ENCODE measurements at regions not wholly inside any gene's neighbourhood (a gene's known extent, or its start where the extent isn't known, plus 50 kb on each side); places are given as distances from the start of the nearest gene placed in this dataset.

DNA sequence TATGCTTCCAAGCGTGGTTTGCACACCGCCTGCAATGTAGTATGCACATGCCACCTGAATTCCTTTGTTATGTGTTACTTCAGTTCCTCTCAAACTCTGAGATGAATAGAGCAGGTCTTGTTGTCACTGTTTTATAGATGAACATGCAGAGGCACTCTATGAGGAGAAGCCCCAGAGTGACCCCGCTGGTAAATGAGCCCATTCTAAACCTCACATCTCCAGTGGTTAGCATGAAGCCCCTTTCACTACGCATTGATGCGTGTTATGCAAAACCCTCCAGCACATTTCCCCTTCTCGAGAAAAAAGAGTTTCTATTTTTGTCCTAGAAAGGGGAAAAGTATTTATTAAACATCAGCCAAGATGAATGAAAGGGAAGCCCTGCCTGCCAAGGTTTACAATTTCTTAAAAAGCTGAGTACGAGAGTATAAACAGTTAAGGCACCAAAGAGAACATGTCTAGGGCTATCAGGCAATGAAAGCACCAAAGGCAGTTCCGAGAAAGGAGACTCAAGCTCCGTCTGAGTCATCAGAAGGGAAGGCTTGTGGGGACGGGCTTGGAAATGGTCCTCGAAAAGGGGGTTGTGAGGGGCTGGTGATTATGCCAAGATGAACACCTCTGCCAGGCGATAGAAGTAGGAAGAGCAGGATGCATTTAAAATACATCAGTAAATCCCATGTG is 58.7 kb upstream of the PFKP start:
- TF ChIP-seq, protein P1, sequence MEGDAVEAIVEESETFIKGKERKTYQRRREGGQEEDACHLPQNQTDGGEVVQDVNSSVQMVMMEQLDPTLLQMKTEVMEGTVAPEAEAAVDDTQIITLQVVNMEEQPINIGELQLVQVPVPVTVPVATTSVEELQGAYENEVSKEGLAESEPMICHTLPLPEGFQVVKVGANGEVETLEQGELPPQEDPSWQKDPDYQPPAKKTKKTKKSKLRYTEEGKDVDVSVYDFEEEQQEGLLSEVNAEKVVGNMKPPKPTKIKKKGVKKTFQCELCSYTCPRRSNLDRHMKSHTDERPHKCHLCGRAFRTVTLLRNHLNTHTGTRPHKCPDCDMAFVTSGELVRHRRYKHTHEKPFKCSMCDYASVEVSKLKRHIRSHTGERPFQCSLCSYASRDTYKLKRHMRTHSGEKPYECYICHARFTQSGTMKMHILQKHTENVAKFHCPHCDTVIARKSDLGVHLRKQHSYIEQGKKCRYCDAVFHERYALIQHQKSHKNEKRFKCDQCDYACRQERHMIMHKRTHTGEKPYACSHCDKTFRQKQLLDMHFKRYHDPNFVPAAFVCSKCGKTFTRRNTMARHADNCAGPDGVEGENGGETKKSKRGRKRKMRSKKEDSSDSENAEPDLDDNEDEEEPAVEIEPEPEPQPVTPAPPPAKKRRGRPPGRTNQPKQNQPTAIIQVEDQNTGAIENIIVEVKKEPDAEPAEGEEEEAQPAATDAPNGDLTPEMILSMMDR (IDR thresholded peaks at IDR 0.05; ENCODE audit: low read depth, low read length, missing control alignments) = no peak
- Histone ChIP-seq H3K27ac (no peak overlapping the region), H3K27me3 (replicated peaks) (no peaks in the 10 kb centered on the region), H3K36me3 (replicated peaks) (no peaks in the 10 kb centered on the region), H3K4me3 (ENCODE audit: low read depth, low read length) (no peak overlapping the region)
- DNase-seq = no peak
- in situ Hi-C loops (cut with HindIII; ENCODE audit: low pct_ligation_motif_present, low sequenced_read_pairs) = no loop called here

DNA sequence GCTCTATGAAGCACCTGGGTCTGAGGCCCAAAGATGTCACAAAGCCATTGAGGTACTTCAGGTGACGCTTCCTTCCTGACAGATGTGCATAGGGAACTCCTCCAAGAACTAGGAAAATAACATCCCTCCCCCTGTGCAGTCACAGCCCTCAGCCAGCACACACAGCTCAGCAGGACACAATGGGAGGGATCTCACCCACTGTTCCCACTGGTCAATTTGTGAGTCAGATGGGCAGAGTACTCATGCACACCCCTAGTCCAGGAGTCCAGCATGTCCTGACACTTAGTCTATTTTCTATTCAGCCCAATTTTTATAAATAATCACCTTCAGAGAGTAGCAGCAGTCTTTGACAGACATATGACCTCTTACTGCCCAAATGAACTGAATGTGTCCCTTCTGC is 60.7 kb upstream of the PFKP start:
- Histone ChIP-seq H3K27me3 (replicated peaks) (no peaks in the 10 kb centered on the region), H3K36me3 (replicated peaks) (no peaks in the 10 kb centered on the region), H3K27ac (no peak overlapping the region), H3K4me3 (ENCODE audit: low read depth, low read length) (no peak overlapping the region)
- in situ Hi-C loops (cut with HindIII; ENCODE audit: low pct_ligation_motif_present, low sequenced_read_pairs) = no loop called here
- TF ChIP-seq, protein P1 (IDR thresholded peaks at IDR 0.05; ENCODE audit: low read depth, low read length, missing control alignments) = no peak
- DNase-seq = no peak

DNA sequence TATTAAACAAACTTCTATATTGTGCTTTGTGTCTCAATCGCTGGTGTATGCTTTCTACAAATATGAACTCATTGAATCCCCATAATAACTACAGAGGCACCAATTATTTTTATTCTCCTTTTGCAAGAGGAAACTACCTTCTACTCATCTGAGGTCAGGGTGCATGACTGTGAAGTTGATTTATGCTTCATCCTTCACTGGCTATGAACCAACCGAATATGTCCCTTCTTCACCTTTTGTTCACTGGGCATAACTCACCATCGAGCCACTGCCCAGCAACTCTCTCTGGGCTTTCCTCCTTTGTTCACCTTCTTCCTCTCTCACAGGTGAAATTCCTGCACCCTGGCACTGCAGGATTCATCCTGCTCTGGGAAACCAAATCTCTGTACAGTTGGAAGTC is 61.3 kb upstream of the PFKP start:
- DNase-seq = no peak
- H3K4me3 ChIP-seq (ENCODE audit: low read depth, low read length) = no peak overlapping the region
- in situ Hi-C loops (cut with HindIII; ENCODE audit: low pct_ligation_motif_present, low sequenced_read_pairs) = no loop called here
- H3K36me3 ChIP-seq (replicated peaks) = no peaks in the 10 kb centered on the region
- H3K27ac ChIP-seq = no peak overlapping the region
- TF ChIP-seq, protein P1 (IDR thresholded peaks at IDR 0.05; ENCODE audit: low read depth, low read length, missing control alignments) = no peak
- H3K27me3 ChIP-seq (replicated peaks) = no peaks in the 10 kb centered on the region

DNA sequence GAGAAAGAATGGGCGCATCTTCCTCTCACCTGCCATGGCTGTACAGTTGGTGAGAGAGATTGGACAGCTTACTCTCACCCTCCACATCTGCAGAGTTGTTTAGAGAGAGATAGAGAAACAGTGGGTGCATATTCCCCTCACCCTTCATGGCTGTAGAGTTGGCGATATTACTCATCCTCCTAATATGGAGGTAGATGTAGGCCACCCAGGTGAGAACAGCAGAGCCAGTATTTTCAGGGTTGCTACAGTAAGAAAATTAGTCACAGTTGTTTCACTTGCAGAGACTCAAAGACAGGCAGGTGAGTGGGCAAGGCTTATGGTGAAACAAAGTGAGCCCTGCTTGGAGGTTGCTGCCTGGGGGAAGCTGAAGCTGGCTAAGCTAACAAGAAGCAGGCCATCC is 65.0 kb upstream of the PFKP start:
- no peaks in the 10 kb centered on the region for H3K27me3 ChIP-seq (replicated peaks)
- no peaks in the 10 kb centered on the region for H3K36me3 ChIP-seq (replicated peaks)
- H3K4me3 ChIP-seq (ENCODE audit: low read depth, low read length) = no peak overlapping the region
- H3K27ac ChIP-seq = no peak overlapping the region
- DNase-seq = no peak
- TF ChIP-seq, protein P1 (IDR thresholded peaks at IDR 0.05; ENCODE audit: low read depth, low read length, missing control alignments) = no peak
- in situ Hi-C loops (cut with HindIII; ENCODE audit: low pct_ligation_motif_present, low sequenced_read_pairs) = no loop called here

DNA sequence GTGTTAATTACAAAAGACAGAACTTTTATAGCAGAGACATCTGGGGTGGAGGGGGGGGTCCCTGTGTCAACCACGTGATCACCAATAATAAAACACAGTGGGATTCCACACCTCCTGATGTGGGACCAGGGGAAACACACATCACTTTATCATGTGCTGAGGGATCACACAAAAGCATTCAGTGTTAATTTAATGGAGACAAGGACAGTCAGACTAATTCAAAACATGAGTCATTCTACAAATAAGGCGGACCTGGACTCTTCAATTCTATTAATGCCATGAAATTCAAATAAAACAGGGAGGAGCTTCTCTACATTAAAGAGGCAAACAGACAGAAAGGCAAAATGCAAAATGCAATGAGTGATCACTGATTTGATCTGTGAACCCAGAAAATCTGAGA is 67.3 kb upstream of the PFKP start:
- in situ Hi-C loops (cut with HindIII; ENCODE audit: low pct_ligation_motif_present, low sequenced_read_pairs) = no loop called here
- DNase-seq = no peak
- H3K4me3 ChIP-seq (ENCODE audit: low read depth, low read length) = no peak overlapping the region
- H3K27ac ChIP-seq = no peak overlapping the region
- H3K27me3 ChIP-seq (replicated peaks) = no peaks in the 10 kb centered on the region
- H3K36me3 ChIP-seq (replicated peaks) = no peaks in the 10 kb centered on the region
- TF ChIP-seq, protein P1 (IDR thresholded peaks at IDR 0.05; ENCODE audit: low read depth, low read length, missing control alignments) = no peak

Measured in brain microvascular endothelial cell (primary cell).